ENCODE measurements at regions not wholly inside any gene's neighbourhood (a gene's known extent, or its start where the extent isn't known, plus 50 kb on each side); places are given as distances from the start of the nearest gene placed in this dataset.
"Not testable (repeated sequence)": the region's sequence is repeated elsewhere in the genome, so short reads cannot be mapped to it uniquely, and the experiment has no call there.

DNA sequence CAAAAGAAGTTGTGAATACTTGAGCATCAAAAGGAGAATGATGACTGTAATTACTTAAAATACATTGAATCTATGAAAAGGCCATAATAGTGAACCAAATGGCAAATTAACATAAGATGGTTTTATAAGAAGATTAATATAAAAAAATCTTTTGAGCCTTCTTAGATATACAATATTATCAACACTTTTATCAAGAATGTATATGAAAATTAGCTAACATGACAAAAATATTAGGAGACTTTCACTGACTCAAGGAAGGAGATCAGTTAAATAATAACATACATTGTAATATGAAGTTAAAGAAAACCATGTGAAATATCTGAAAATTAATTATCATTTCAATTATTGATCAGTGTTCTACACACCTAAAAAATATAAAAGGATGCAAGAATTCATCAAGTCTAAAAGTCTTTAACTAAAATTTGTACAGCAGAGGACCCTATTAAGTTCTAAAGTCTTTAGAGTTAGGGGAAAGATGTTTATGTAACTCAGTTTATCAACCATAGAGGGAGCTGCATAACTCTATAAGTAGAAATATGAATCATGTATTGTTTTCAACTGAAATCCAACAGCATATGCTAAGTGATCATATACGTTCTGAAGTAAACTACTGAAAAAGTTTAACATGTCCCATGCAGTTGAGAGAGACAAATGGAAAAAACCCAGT, 756.1 kb upstream of the MIR17HG start:
- no peak for DNase-seq (ENCODE audit: low spot score)

DNA sequence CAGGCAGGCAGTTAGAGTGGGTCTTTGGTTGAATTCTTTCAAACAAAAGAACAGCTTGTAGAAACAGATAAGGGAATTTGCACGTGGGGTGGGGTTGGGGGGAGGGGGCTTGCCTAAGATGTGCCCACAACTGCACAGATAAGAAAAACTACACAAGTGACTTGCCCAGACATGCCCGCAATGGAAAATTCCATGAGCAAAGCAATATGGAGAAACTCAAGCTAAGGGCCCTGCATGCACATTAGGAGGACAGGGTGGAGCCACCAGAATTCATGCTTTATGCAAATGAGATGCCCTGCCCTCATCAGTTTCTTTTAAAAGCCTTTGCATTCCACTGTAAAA, 755.6 kb upstream of the MIR17HG start:
- Histone ChIP-seq H3K4me3 (no peak overlapping the region), H3K27me3 (no peaks in the 10 kb centered on the region), H3K36me3 (no peaks in the 10 kb centered on the region), H3K9me3 (peaks cover 0 to 5% of the 10 kb centered on the region in 2 donors), H3K4me1 (no peaks in the 10 kb centered on the region), H3K27ac (no peak overlapping the region)
- no peak for TF ChIP-seq CTCF (IDR thresholded peaks at IDR 0.05)
- DNase-seq (ENCODE audit: low spot score): no peak

More for the DNA sequence above, 756.1 kb upstream of the MIR17HG start:
- Histone ChIP-seq H3K27ac (no peak overlapping the region), H3K36me3 (no peaks in the 10 kb centered on the region), H3K9me3 (peaks cover 0 to 5% of the 10 kb centered on the region in 2 donors), H3K4me3 (no peak overlapping the region), H3K4me1 (no peaks in the 10 kb centered on the region), H3K27me3 (no peaks in the 10 kb centered on the region)
- TF ChIP-seq CTCF (IDR thresholded peaks at IDR 0.05): no peak

- DNase-seq (ENCODE audit: low spot score): no peak
- H3K27me3 ChIP-seq: no peaks in the 10 kb centered on the region
- no peaks in the 10 kb centered on the region for H3K4me1 ChIP-seq
- H3K4me3 ChIP-seq: no peak overlapping the region
- no peak for TF ChIP-seq CTCF (IDR thresholded peaks at IDR 0.05)
- peaks cover 0 to 5% of the 10 kb centered on the region in 2 donors for H3K9me3 ChIP-seq
- no peaks in the 10 kb centered on the region for H3K36me3 ChIP-seq
- no peak overlapping the region for H3K27ac ChIP-seq
Observed at GRCh38 chr13:90592943-90593342, 754.5 kb upstream of the MIR17HG start.

- H3K9me3 ChIP-seq: peaks cover 0 to 5% of the 10 kb centered on the region in 2 donors
- TF ChIP-seq CTCF (IDR thresholded peaks at IDR 0.05): no peak
- no peak for DNase-seq (ENCODE audit: low spot score)
Observed at GRCh38 chr13:90594681-90595080, 752.8 kb upstream of the MIR17HG start.

GRCh38 chr13:90605664-90606063, 741.8 kb upstream of the MIR17HG start:
- DNase-seq (ENCODE audit: low spot score): no peak

More at GRCh38 chr13:90594681-90595080, 752.8 kb upstream of the MIR17HG start:
- Histone ChIP-seq H3K27me3 (no peaks in the 10 kb centered on the region), H3K27ac (no peak overlapping the region), H3K4me1 (no peaks in the 10 kb centered on the region), H3K36me3 (no peaks in the 10 kb centered on the region), H3K4me3 (no peak overlapping the region)

GRCh38 chr13:90606921-90607320, 740.6 kb upstream of the MIR17HG start:
- not testable (repeated sequence) for DNase-seq (ENCODE audit: low spot score); H3K36me3 ChIP-seq

More at GRCh38 chr13:90605664-90606063, 741.8 kb upstream of the MIR17HG start:
- TF ChIP-seq CTCF (IDR thresholded peaks at IDR 0.05): no peak
- Histone ChIP-seq H3K4me1 (no peaks in the 10 kb centered on the region), H3K9me3 (no peaks in the 10 kb centered on the region), H3K36me3 (no peaks in the 10 kb centered on the region), H3K27ac (no peak overlapping the region), H3K27me3 (no peaks in the 10 kb centered on the region), H3K4me3 (no peak overlapping the region)

More at GRCh38 chr13:90606921-90607320, 740.6 kb upstream of the MIR17HG start:
- not testable (repeated sequence) for H3K4me3 ChIP-seq, H3K9me3 ChIP-seq, H3K27me3 ChIP-seq, H3K27ac ChIP-seq, H3K4me1 ChIP-seq

All from right atrium auricular region (tissue), 2 donors.